ENCODE measurements at regions not wholly inside any gene's neighbourhood (a gene's known extent, or its start where the extent isn't known, plus 50 kb on each side); places are given as distances from the start of the nearest gene placed in this dataset.
A peak's percentile ranks its signal among the peaks of the same experiment; 100 is the strongest.

GRCh38 chr3:104561324-104561723 is 805.4 kb upstream of the ALCAM start:
- POLR2A ChIA-PET = no interaction called here
- no TSS peak for BruUV-seq (replicated peaks)
- CTCF ChIA-PET = no interaction called here
- DNase-seq (ENCODE audit: low read depth, low spot score) (no peak), ATAC-seq (no peak)
- Histone ChIP-seq H3K27me3 (ENCODE audit: control insufficient read depth, insufficient read depth, low read length) (no peaks in the 10 kb centered on the region), H3K9me3 (ENCODE audit: control insufficient read depth, insufficient read depth, low read depth, low read length) (no peaks in the 10 kb centered on the region), H3K36me3 (ENCODE audit: control insufficient read depth, insufficient read depth, low read length) (no peaks in the 10 kb centered on the region), H3K4me1 (ENCODE audit: control insufficient read depth, insufficient read depth, low read length) (no peaks in the 10 kb centered on the region), H3K4me3 (ENCODE audit: low read depth in 2 of 2, low read length in 2 of 2) (no peak overlapping the region), H3K27ac (ENCODE audit: low read length) (no peak overlapping the region)
- TF ChIP-seq CTCF (IDR thresholded peaks at IDR 0.05) (no peak), SIN3A (IDR thresholded peaks at IDR 0.05; ENCODE audit: borderline replicate concordance, insufficient read depth, low read depth, low read length) (no peak), TCF7L2 (IDR thresholded peaks at IDR 0.05; ENCODE audit: low read depth, low read length) (no peak), POLR2AphosphoS5 (IDR thresholded peaks at IDR 0.05; ENCODE audit: low read depth, low read length) (no peak), REST (IDR thresholded peaks at IDR 0.05; ENCODE audit: insufficient read depth in 1 of 2, low read depth in 2 of 2, low read length in 1 of 2) (no peak)
- intact Hi-C loops (cut with micrococcal nuclease; ENCODE audit: unreplicated experiment) = no loop called here
- in situ Hi-C loops (cut with HindIII; ENCODE audit: low pct_unique_long_range_greater_than_20kb, low sequenced_read_pairs) = no loop called here

- DNase-seq (ENCODE audit: low read depth, low spot score) (peak; percentile 5), ATAC-seq (no peak)
- CTCF ChIA-PET = no interaction called here
- in situ Hi-C loops (cut with HindIII; ENCODE audit: low pct_unique_long_range_greater_than_20kb, low sequenced_read_pairs) (no loop called here), intact Hi-C loops (cut with micrococcal nuclease; ENCODE audit: unreplicated experiment) (no loop called here)
- H3K27ac ChIP-seq (ENCODE audit: low read length) = no peak overlapping the region
- no peaks in the 10 kb centered on the region for H3K4me1 ChIP-seq (ENCODE audit: control insufficient read depth, insufficient read depth, low read length)
- no peaks in the 10 kb centered on the region for H3K9me3 ChIP-seq (ENCODE audit: control insufficient read depth, insufficient read depth, low read depth, low read length)
- H3K27me3 ChIP-seq (ENCODE audit: control insufficient read depth, insufficient read depth, low read length) = no peaks in the 10 kb centered on the region
- no TSS peak for BruUV-seq (replicated peaks)
- POLR2A ChIA-PET = no interaction called here
- no peak overlapping the region for H3K4me3 ChIP-seq (ENCODE audit: low read depth in 2 of 2, low read length in 2 of 2)
- TF ChIP-seq REST (IDR thresholded peaks at IDR 0.05; ENCODE audit: insufficient read depth in 1 of 2, low read depth in 2 of 2, low read length in 1 of 2) (no peak), CTCF (IDR thresholded peaks at IDR 0.05) (peak; percentile 63; the same call in 1 of the 2 replicates), SIN3A (IDR thresholded peaks at IDR 0.05; ENCODE audit: borderline replicate concordance, insufficient read depth, low read depth, low read length) (no peak), POLR2AphosphoS5 (IDR thresholded peaks at IDR 0.05; ENCODE audit: low read depth, low read length) (no peak)
- no peaks in the 10 kb centered on the region for H3K36me3 ChIP-seq (ENCODE audit: control insufficient read depth, insufficient read depth, low read length)
These were observed 802.6 kb upstream of the ALCAM start for GRCh38 chr3:104564045-104564643.
